Cardiac muscle cell (in vitro differentiated cells and primary cell): ENCODE measurements at regions not wholly inside any gene's neighbourhood (a gene's known extent, or its start where the extent isn't known, plus 50 kb on each side); places are given as distances from the start of the nearest gene placed in this dataset.
"Not testable (repeated sequence)": the region's sequence is repeated elsewhere in the genome, so short reads cannot be mapped to it uniquely, and the experiment has no call there.

ENCODE experiments used
- DNase-seq, 2 donors: peaks; one replicate each; pipeline versions ENCODE4 v3.0.0 to v3.0.0-alpha.2; 2010 to 2017; ENCODE audit warnings: low read depth in 1 of 2, low spot score in 1 of 2
- H3K27ac ChIP-seq: fragments of 200-600 bp; sonication (generic); 2 replicates; pipeline ENCODE4 v1.5.1; 2016
- H3K27me3 ChIP-seq: fragments of 200-600 bp; sonication (generic); 2 replicates; pipeline ENCODE4 v1.6.0; 2016; ENCODE audit warnings: control low read depth
- H3K36me3 ChIP-seq: fragments of 200-600 bp; sonication (generic); 2 replicates; pipeline ENCODE4 v1.5.1; 2016; ENCODE audit warnings: control low read depth
- H3K4me1 ChIP-seq: fragments of 200-600 bp; sonication (generic); 2 replicates; pipeline ENCODE4 v1.8.1; 2017; ENCODE audit warnings: low read depth, mild to moderate bottlenecking, mixed run types
- H3K4me3 ChIP-seq: fragments of 200-600 bp; sonication (generic); 2 replicates; pipeline ENCODE4 v1.5.1; 2016; ENCODE audit warnings: mild to moderate bottlenecking
- H3K9me3 ChIP-seq: fragments of 200-600 bp; sonication (generic); 2 replicates; pipeline ENCODE4 v1.5.1; 2017; ENCODE audit warnings: low read depth, mild to moderate bottlenecking, control low read depth
- TF ChIP-seq, protein P1 (sequence below): IDR thresholded peaks from 2 replicates; pipeline ENCODE4 v1.5.1; 2012; ENCODE audit warnings: low read depth, mild to moderate bottlenecking, low read length

GRCh38 chr13:38452656-38453055 lies 103.0 kb downstream of the UFM1 start:
- no peak for DNase-seq
- Histone ChIP-seq H3K27ac (no peak overlapping the region), H3K27me3 (no peaks in the 10 kb centered on the region), H3K4me3 (no peak overlapping the region), H3K9me3 (no peaks in the 10 kb centered on the region), H3K36me3 (no peaks in the 10 kb centered on the region), H3K4me1 (no peaks in the 10 kb centered on the region)
- TF ChIP-seq, protein P1, sequence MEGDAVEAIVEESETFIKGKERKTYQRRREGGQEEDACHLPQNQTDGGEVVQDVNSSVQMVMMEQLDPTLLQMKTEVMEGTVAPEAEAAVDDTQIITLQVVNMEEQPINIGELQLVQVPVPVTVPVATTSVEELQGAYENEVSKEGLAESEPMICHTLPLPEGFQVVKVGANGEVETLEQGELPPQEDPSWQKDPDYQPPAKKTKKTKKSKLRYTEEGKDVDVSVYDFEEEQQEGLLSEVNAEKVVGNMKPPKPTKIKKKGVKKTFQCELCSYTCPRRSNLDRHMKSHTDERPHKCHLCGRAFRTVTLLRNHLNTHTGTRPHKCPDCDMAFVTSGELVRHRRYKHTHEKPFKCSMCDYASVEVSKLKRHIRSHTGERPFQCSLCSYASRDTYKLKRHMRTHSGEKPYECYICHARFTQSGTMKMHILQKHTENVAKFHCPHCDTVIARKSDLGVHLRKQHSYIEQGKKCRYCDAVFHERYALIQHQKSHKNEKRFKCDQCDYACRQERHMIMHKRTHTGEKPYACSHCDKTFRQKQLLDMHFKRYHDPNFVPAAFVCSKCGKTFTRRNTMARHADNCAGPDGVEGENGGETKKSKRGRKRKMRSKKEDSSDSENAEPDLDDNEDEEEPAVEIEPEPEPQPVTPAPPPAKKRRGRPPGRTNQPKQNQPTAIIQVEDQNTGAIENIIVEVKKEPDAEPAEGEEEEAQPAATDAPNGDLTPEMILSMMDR, result no peak

DNA sequence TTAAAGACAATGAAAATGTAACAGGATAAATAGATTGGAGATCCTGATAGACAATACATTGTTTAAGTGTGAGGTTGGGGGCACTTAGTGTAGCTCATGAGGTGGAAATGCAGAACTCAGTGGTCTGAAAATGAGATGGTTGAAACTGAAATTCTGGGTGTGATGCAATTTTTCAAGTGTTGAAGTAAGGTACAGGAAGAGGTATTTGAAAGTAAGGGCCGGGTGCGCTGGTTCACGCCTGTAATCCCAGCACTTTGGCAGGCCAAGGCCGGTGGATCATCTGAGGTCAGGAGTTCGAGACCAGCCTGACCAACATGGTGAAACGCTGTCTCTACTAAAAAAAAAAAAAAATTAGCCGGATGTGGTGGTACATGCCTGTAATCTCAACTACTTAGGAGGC lies 113.0 kb downstream of the UFM1 start:
- no peak for DNase-seq
- TF ChIP-seq, protein P1, result no peak
- Histone ChIP-seq H3K36me3 (no peaks in the 10 kb centered on the region), H3K27me3 (no peaks in the 10 kb centered on the region), H3K9me3 (no peaks in the 10 kb centered on the region), H3K27ac (no peak overlapping the region), H3K4me3 (no peak overlapping the region), H3K4me1 (no peaks in the 10 kb centered on the region)

GRCh38 chr13:38463048-38463447 lies 113.4 kb downstream of the UFM1 start:
- Histone ChIP-seq H3K27ac (no peak overlapping the region), H3K27me3 (no peaks in the 10 kb centered on the region), H3K4me1 (no peaks in the 10 kb centered on the region), H3K36me3 (no peaks in the 10 kb centered on the region), H3K4me3 (no peak overlapping the region), H3K9me3 (no peaks in the 10 kb centered on the region)
- no peak for DNase-seq
- TF ChIP-seq, protein P1, result no peak

DNA sequence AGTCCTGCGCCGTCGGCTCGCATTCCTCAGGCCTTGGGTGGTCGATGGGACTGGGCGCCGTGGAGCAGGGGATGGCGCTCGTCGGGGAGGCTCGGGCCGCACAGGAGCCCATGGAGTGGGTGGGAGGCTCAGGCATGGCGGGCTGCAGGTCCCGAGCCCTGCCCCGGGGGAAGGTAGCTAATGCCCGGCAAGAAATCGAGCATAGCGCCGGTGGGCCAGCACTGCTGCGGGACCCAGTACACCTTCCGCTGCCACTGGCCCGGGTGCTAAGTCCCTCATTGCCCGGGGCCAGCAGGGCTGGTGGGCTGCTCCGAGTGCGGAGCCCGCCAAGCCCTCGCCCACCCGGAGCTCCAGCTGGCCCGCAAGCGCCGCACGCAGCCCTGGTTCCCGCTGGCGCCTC lies 122.8 kb downstream of the UFM1 start:
- H3K4me1 ChIP-seq, H3K27ac ChIP-seq, H3K36me3 ChIP-seq, H3K9me3 ChIP-seq, DNase-seq, H3K4me3 ChIP-seq, H3K27me3 ChIP-seq: not testable (repeated sequence)

- Histone ChIP-seq H3K27me3 (no peaks in the 10 kb centered on the region), H3K36me3 (no peaks in the 10 kb centered on the region), H3K4me3 (no peak overlapping the region), H3K27ac (no peak overlapping the region), H3K4me1 (no peaks in the 10 kb centered on the region), H3K9me3 (no peaks in the 10 kb centered on the region)
- TF ChIP-seq, protein P1, result no peak
- no peak for DNase-seq
Measured at GRCh38 chr13:38473305-38473704, 123.7 kb downstream of the UFM1 start.

DNA sequence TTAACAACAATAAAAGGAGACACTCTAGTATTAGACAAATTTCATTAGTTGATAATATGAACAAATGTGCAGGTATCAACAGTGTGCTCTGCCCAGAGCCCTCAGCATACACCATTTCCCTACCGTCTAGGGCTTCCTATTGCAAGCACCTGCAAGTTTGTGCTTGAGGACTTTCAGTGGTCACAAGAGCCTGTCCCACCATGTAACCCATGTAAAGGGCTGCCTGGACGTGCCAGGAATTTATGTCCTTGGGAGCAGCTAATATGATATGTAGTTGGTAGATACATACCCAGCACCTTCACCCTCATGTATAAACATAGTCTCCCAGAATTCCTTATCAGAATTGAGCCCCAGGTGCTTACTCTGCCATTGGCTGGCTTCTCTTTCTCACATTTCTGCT lies 128.0 kb downstream of the UFM1 start:
- TF ChIP-seq, protein P1, result no peak

More for the DNA sequence above, 128.0 kb downstream of the UFM1 start:
- H3K4me1 ChIP-seq, result no peaks in the 10 kb centered on the region
- H3K27me3 ChIP-seq, result no peaks in the 10 kb centered on the region
- no peaks in the 10 kb centered on the region for H3K9me3 ChIP-seq
- H3K4me3 ChIP-seq, result no peak overlapping the region
- H3K36me3 ChIP-seq, result no peaks in the 10 kb centered on the region
- no peak for DNase-seq
- H3K27ac ChIP-seq, result no peak overlapping the region
